SHP77 (cell line): ENCODE measurements at regions not wholly inside any gene's neighbourhood (a gene's known extent, or its start where the extent isn't known, plus 50 kb on each side); places are given as distances from the start of the nearest gene placed in this dataset.

Experiments used
- DNase-seq, 2 experiments: peaks; one replicate each; lab custom pipeline; 2025; lab: John Stamatoyannopoulos, UW

DNA sequence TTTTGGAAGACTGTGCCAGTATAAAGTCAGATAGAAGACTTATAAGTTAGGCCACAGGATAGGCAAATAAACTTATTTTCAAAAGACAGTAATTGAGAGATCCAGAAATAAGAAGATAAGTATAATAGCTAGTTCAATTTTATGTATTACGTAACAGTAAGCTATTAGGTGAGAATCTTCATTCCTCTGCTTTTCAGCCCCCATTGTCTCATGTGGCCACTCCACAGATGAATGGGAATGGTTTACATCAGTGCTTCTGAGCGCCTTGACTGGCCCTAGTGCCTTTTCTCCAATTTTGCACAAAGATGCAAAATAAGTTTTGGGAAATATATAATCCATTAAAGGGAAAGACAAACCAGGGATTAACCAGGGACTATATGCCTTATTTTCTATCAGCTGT is 550.5 kb downstream of the MMUT start:
- DNase-seq = no peak

DNA sequence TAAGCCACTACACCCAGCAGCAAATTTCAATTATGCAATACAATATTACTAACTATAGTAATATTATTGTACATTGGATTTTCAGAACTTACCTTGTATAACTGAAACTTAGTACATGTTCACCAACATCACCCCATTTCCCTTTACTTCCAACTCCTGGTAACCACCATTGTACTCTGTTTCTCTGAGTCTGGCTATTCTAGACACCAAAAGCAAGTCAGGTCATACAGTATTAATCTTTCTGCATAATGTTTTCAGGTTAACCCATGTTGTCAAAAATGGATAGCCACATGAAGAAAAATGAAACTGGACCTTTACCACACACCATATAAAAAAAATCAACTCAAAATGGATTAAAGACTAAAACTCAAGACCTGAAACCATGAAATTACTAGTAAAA is 558.2 kb downstream of the MMUT start:
- no peak for DNase-seq

DNA sequence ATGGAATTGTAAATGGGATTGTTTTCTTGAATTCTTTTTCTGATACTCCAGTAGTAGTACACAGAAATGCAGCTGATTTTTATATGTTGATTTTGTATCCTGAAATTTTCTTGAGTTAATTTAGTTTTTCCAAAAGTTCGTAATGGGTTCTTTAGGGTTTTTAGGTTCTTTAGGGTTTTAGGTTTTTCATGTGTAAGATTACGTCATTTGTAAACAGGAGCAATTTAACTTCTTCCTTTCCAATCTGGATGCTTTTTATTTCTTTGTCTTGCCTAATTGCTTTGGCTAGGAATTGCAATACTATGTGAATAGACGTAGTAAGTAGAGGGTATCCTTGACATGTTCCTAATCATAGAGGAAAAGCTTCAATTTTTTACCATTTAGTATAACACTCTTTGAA is 568.6 kb downstream of the MMUT start:
- DNase-seq = no peak

DNA sequence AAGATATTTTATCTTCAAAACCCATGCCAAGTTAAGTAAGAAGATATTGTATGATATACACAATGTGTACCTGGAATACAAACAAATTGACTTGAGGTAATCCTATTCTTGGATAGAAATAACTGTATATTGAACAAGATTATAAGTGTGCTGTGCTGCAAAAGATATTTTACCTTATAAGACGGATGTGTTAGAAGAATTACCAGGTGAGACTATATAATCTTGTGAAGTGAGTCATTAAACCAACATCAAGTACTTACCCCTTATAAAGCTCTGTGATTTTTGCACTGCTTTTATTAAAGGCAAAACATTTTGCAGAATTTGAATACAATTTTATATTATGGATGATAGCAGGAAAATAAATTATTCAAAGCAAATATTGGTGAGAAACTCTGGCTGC is 570.0 kb downstream of the MMUT start:
- DNase-seq = no peak

DNA sequence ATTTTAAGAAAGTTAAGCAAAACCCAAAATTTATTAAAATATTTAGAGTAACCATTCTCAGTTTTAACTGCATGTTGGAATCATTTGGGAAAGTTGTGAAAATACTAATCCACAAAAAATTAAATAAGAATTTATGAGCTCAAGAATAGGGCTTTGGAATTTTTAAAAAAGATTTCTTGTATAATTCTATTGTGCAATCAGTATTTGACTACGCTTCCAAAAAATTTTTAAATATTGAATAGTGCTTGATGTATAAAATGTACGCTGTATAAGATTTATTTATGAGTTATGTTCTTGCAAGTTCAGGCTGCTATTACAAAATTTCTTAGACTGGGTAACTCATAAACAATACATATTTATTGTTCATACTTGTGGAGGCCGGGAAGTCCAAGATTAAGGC is 571.7 kb downstream of the MMUT start:
- no peak for DNase-seq

DNA sequence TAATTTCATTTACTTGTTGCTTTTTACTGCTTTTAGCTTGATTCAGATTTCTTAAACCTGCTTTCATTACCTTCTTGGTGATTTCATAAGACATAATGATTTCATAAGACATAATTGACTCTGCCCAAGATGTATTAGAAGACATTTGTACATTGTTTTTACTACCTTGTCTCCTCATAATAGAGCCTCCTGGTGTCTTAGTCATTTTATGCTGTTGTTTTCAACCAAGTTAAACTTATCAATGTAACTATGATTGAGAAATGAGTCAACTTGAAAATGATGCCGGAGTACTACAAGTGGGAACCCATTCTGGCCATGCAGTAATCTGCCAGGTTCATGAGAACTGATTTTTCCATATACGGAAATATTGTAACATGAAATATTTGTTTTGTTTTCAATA is 573.6 kb downstream of the MMUT start:
- no peak for DNase-seq

DNA sequence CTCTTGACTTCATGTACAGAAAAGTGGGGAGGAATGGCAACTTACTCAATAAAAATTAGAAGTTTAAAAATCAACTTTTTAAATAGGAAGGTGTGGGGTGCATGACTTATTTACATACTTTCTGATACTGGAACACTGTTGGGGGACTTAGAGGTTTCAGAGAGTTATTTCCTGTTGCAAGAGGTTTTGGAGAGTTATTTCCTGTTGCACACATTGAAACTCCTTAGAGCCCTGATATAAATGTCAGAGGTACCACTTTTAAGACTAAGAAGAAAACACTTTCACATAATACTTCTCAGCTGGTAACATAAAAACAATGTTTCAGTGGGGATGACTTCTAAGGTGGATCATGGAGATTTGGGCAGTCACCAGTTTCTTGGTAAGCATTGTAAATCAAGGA is 579.9 kb downstream of the MMUT start:
- DNase-seq = no peak

DNA sequence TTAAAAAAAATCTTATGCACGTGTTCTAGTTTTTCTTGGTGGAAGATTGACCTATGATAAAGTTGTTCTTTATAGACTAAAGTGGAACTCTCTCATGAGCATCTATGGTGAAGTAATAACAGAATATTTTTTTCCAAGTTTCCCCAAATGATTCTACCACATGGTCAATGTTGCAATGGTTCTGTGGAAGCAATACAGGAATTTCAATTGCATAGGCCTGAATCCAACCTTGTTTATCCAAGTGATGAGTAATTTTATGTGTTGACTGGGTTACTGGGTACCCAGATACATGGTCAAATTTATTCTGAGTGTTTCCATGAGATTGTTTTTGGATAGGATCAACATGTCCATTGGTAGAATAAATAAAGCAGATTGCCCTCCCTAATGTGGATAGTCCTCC is 581.5 kb downstream of the MMUT start:
- no peak for DNase-seq

GRCh38 chr6:48869595-48869994 is 593.5 kb downstream of the MMUT start:
- no peak for DNase-seq

DNA sequence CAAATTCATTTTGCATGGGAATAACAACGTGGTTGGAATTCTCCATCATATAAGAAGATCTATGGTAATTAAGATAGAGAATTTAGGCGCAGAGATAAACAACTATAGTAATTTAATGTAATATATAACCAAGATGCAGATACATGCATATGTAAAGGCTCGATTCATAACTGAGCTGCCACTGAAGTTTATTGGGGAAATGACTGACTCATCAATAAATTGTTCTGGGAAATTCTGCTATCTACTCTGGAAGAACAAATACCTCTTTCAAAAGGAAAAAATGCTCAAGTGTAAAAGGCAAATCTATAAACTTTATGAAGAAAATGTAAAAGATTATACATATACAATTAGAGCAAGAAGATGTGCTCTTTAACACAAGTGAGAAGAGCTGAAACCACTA is 596.4 kb downstream of the MMUT start:
- no peak for DNase-seq

DNA sequence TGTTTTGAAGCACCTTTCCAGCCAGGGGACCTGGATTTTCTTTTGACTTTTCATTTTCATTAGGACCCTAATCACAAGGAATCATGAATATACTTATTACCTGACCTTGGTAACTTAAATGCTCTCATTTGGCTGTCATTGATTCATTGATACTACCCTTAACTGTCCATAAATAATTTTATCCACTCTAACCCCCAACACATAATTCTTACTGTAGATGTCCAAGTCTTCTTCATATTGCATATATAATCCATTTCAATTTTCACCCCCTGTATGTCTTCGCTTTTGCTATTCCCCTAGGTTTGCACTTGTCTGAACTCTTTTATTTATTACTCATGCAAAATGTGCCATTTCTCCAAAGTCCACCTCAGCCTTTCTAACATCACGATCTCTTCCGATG is 602.9 kb downstream of the MMUT start:
- DNase-seq = no peak

GRCh38 chr6:48859562-48860123 is 603.4 kb downstream of the MMUT start:
- DNase-seq = no peak

GRCh38 chr6:48845219-48845618 is 617.8 kb downstream of the MMUT start:
- no peak for DNase-seq

DNA sequence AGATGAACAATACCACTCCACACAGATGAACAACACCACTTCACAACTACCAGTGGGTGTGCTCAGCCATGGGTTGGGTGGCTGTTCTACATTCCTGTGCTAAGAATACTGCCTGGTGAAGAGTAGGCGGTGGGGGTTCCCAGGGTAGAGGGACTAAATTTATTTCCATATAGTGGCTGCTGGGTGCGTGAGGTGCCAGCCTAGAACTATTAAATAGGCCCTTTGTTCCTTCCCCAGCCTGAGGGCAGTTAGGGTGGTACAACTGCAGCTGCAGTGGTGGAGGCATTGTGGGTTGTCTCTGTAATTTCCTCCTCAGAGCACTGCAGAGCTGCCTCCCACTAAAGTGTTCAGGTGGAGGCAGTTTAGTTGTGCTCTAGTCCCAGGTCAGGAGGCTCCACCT is 618.4 kb downstream of the MMUT start:
- DNase-seq = no peak

DNA sequence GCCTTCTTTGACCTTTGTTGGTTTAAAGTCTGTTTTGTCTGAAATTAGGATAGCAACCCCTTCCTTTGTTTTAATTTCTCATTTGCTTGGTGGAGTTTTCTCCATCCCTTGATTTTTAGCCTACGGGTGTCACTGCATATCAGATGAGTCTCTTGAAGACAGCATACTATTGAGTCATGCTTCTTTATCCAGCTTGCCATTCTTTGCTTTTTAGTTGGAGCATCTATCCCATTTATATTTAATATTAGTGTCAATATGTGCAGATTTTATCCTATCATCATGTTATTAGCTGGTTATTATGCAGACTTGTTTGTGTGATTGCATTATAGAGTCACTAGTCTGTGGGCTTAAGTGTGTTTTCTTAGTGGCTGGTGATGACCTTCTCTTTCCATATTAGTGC is 622.2 kb downstream of the MMUT start:
- DNase-seq = no peak

DNA sequence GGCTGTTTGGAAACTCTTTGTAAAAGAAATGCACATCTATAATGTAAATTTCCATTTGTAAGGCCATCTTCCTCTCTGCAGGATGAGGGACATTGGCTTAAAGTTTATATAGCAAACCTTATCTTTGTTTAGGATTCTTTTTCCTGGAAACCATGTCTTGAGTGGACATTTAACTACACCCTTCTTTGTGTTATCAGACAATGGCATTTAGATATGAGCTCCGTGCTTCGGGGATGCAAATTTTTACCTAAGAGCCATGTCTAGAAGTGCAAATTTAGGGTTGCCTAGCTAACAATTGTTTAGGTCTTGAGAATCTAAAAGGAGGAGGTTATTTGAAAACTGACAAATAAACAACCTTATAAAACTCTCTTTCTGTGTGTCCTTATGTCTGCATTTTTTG is 623.8 kb downstream of the MMUT start:
- no peak for DNase-seq

DNA sequence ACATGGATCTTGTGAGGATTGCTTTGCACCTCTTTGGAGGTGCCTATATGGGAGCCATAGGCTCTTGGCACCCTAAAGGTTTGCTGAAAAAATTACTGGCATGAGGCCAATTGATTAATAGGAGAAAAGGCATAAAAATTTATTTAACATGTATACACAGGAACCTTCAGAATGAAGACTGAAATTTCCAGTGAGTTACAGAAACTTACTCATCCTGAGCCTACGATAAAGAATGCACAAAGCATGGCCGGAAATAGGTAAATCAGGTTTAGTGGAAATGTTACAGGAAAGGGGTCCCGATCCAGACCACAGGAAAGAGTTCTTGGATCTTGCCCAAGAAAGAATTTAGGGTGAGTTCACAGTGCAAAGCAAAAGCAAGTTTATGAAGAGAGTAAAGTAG is 625.3 kb downstream of the MMUT start:
- no peak for DNase-seq

- DNase-seq = no peak
Observed at GRCh38 chr6:48835421-48835958, 627.6 kb downstream of the MMUT start.

GRCh38 chr6:48834706-48835105 is 628.3 kb downstream of the MMUT start:
- DNase-seq = no peak

GRCh38 chr6:48833916-48834315 is 629.1 kb downstream of the MMUT start:
- no peak for DNase-seq

DNA sequence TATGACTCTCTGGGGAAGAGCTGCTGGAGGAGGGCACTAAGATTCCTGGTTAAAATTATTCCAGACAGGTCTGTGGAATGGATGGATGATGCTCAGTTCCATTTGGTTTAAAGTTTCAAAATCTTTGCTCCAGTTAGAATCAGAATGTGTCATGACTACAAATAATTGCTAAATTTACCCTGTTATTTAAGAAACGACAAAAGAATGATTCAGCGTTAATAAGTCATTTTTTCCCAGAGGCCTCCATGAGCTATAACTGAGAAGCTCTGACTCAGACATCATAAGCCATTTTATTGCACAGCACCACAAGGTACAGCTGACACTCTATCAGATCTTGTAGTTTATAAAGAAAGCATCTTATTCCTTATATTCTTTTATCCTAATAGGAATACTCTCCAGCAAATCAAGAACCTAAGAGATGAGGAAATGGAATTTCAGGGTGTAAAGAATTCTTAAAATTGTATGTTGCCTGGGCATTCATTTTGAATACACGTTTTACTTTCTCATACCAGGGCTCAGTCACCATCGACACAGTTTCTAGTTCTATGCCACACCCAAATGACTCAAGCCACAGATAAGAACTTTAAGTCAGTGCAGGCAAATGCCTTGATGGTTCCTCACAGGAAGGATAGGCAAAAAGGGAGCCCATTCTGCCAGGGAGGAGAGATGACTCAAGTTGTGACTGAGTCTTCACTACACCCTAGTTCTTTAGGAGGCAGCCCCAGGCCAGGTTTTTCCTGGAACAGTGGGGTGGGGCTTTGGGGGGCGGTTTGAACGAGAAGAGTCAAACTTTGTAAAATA is 636.0 kb downstream of the MMUT start:
- no peak for DNase-seq

- no peak for DNase-seq
Observed at GRCh38 chr6:48826152-48826515, 636.9 kb downstream of the MMUT start.

DNA sequence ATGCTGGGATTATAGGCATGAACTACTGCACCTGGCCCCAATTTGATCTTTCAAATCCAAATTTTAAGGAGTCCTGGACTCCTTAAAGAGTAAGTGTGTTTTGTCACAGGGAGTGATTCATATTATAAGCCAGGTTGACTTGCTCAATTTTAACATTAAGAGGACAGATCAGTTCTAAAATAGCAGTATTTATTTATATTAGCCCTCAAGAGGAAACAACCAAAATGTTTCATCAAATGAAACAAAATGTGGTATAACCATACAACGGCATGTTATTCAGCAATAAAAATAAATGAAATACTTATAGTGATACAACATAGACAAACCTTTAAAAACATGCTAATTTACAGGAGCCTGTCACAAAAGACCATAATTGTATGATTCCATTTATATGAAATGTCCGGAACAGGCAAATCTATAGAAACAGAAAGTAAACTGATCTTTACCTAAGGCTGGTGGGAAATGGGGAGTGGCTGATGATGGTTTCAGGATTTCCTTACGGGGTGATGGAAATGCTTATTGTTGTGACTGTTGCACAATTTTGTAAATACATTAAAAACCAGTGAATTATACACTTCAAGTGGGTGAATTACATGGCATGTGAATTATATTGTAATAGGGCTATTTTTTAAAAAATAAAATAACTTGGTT is 637.4 kb downstream of the MMUT start:
- DNase-seq = no peak

- DNase-seq = no peak
Observed at GRCh38 chr6:48818052-48818412, 645.0 kb downstream of the MMUT start.
